GM18505 (cell line): ENCODE measurements at regions not wholly inside any gene's neighbourhood (a gene's known extent, or its start where the extent isn't known, plus 50 kb on each side); places are given as distances from the start of the nearest gene placed in this dataset.

Experiments
- ATAC-seq: cut with Tn5 transposase; IDR thresholded peaks from one replicate; pipeline ENCODE4 v1.9.1; 2021; ENCODE audit not compliant: unreplicated experiment
- POLR2A ChIP-seq: IDR thresholded peaks from 4 replicates; pipeline ENCODE4 v1.6.1; 2011; ENCODE audit warnings: borderline replicate concordance; ENCODE audit not compliant: insufficient read depth, insufficient read length; ENCODE audit errors: extremely low read depth

- ATAC-seq, result no peak
- TF ChIP-seq POLR2A, result no peak
Measured at GRCh38 chr17:56739376-56739775, 94.3 kb downstream of the C17orf67 start.

- no peak for ATAC-seq
Measured at GRCh38 chr17:56739776-56740175, 93.9 kb downstream of the C17orf67 start.

GRCh38 chr17:56740481-56740880, 93.2 kb downstream of the C17orf67 start:
- TF ChIP-seq POLR2A, result no peak
- ATAC-seq, result no peak

More at GRCh38 chr17:56739776-56740175, 93.9 kb downstream of the C17orf67 start:
- TF ChIP-seq POLR2A, result no peak
